Colonic mucosa (tissue), 4 donors: ENCODE measurements at regions not wholly inside any gene's neighbourhood (a gene's known extent, or its start where the extent isn't known, plus 50 kb on each side); places are given as distances from the start of the nearest gene placed in this dataset.

Experiments used
- DNase-seq: peaks from one replicate; pipeline ENCODE4 v3.0.0-alpha.2; 2020
- H3K27ac ChIP-seq: fragments of 200-600 bp; one replicate; pipeline ENCODE4 v1.8.0; 2021
- H3K27me3 ChIP-seq: fragments of 200-600 bp; one replicate; pipeline ENCODE4 v1.8.0; 2021
- H3K36me3 ChIP-seq: fragments of 200-600 bp; one replicate; pipeline ENCODE4 v1.8.0; 2021
- H3K4me1 ChIP-seq: fragments of 200-600 bp; one replicate; pipeline ENCODE4 v1.8.0; 2021; ENCODE audit warnings: mild to moderate bottlenecking
- H3K4me3 ChIP-seq: fragments of 200-600 bp; one replicate; pipeline ENCODE4 v1.8.0; 2021
- H3K9ac ChIP-seq, 2 donors: one replicate each; pipeline ENCODE4 v1.7.0; 2013; ENCODE audit warnings: control low read depth in 2 of 2, low read depth in 2 of 2, low read length in 2 of 2
- H3K9me3 ChIP-seq: fragments of 200-600 bp; one replicate; pipeline ENCODE4 v1.8.0; 2021
- CTCF ChIP-seq: fragments of 200-600 bp; IDR thresholded peaks from one replicate; pipeline ENCODE4 v1.8.0; 2022; ENCODE audit warnings: antibody characterized with exemption, mild to moderate bottlenecking
- intact Hi-C: fragments of 100-400 bp; cut with DNase I; formaldehyde crosslinking; loops from one replicate; pipeline ENCODE4 v1.14.1; 2022
- donor health status: healthy.
- donor health status: DM: no; HTN: no; CAD: no.
- donor health status: DM: no; HTN: no; CAD: no.

- intact Hi-C loops = no loop called here
- H3K9me3 ChIP-seq = no peaks in the 10 kb centered on the region
- no peaks in the 10 kb centered on the region for H3K4me1 ChIP-seq
- no peak overlapping the region for H3K9ac ChIP-seq
- H3K27me3 ChIP-seq = no peaks in the 10 kb centered on the region
- no peak overlapping the region for H3K4me3 ChIP-seq
- H3K36me3 ChIP-seq = no peaks in the 10 kb centered on the region
- no peak for DNase-seq
- no peak overlapping the region for H3K27ac ChIP-seq
- no peak for TF ChIP-seq CTCF
These were observed 171.9 kb downstream of the MAD2L1 start for GRCh38 chr4:119894650-119895208.

DNA sequence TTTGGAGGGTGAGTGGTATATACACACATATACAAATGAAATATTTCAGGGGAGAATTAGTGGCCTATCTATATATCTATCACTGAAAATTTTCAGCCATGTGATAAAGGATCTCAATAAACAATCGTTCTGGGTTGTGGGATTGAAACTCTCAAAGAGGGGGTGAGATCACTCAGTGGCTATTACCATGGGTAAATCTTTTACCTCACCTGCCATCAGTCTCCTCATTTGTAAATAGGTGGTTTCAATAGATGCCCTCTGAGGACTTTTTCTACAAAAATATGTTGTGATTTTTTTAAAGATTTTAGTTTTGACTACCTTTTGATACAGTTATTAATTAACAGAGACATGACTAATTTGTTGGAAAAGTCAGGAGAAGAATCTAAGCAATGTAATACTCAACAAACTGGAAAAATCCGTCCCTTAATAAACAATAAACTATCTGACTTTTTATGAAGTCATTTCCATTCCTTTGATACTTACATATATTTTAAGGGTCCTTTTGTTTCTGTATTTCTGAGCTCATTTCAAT, 192.8 kb downstream of the MAD2L1 start:
- no peaks in the 10 kb centered on the region for H3K27me3 ChIP-seq

DNA sequence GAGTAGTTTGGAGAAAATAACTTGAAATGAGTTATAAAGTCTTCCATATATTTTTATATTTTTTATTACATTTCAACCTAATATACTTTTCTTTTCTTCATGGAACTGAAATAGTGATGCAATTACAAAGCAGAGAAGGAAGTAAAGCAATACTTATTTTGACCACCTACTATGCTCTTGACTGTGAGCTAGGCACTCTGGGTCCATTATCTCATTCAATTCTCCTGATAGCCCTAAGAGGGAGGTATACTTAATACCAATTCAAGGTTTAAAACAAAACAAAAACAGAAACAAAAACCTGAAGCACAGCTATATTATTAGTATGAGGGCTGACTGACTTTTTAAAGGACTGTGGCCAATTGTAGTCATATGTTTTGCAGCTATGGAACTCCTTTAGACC, 193.5 kb downstream of the MAD2L1 start:
- H3K4me3 ChIP-seq = no peak overlapping the region
- no peak overlapping the region for H3K27ac ChIP-seq
- no peak overlapping the region for H3K9ac ChIP-seq
- H3K9me3 ChIP-seq = no peaks in the 10 kb centered on the region
- intact Hi-C loops = no loop called here
- H3K27me3 ChIP-seq = no peaks in the 10 kb centered on the region
- no peaks in the 10 kb centered on the region for H3K36me3 ChIP-seq
- DNase-seq = no peak
- H3K4me1 ChIP-seq = no peaks in the 10 kb centered on the region
- no peak for TF ChIP-seq CTCF

More for the DNA sequence above, 192.8 kb downstream of the MAD2L1 start:
- Histone ChIP-seq H3K4me1 (no peaks in the 10 kb centered on the region), H3K27ac (no peak overlapping the region), H3K4me3 (no peak overlapping the region), H3K9me3 (no peaks in the 10 kb centered on the region), H3K9ac (no peak overlapping the region), H3K36me3 (no peaks in the 10 kb centered on the region)
- intact Hi-C loops = no loop called here
- no peak for TF ChIP-seq CTCF
- no peak for DNase-seq

GRCh38 chr4:119872371-119873016, 194.2 kb downstream of the MAD2L1 start:
- H3K27ac ChIP-seq = no peak overlapping the region
- no peak for DNase-seq
- H3K4me3 ChIP-seq = no peak overlapping the region
- H3K27me3 ChIP-seq = no peaks in the 10 kb centered on the region
- H3K4me1 ChIP-seq = no peaks in the 10 kb centered on the region
- intact Hi-C loops = no loop called here
- no peak for TF ChIP-seq CTCF
- H3K36me3 ChIP-seq = no peaks in the 10 kb centered on the region
- H3K9me3 ChIP-seq = no peaks in the 10 kb centered on the region
- H3K9ac ChIP-seq = no peak overlapping the region

DNA sequence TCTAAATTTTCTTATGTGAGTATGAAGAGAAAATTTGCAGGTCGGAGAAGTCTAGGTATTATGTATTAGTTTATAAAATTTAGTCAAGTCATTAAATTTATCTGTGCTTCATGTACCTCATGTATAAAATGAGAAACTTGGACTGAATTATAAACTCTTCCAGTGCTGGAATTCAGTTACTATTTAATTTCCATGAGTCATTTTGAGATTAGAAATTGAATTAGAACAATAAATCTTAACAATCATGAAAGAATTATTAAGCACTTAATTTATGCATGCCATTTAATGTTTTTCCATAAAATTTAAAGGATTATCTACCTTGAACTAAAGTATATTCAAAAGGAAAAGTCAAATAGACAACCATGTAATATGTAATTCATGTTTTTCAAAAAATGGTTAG, 195.8 kb downstream of the MAD2L1 start:
- H3K27me3 ChIP-seq = no peaks in the 10 kb centered on the region
- H3K9ac ChIP-seq = no peak overlapping the region
- no peak for DNase-seq
- intact Hi-C loops = no loop called here
- no peaks in the 10 kb centered on the region for H3K36me3 ChIP-seq
- H3K9me3 ChIP-seq = no peaks in the 10 kb centered on the region
- H3K27ac ChIP-seq = no peak overlapping the region
- H3K4me3 ChIP-seq = no peak overlapping the region
- no peak for TF ChIP-seq CTCF
- H3K4me1 ChIP-seq = no peaks in the 10 kb centered on the region
